Endothelial cell of umbilical vein (primary cell): ENCODE measurements at regions not wholly inside any gene's neighbourhood (a gene's known extent, or its start where the extent isn't known, plus 50 kb on each side); places are given as distances from the start of the nearest gene placed in this dataset.

Source experiments
- BruUV-seq: library from RNA; stranded (reverse); fragments of 400-500 nt; replicated peaks from 2 replicates; lab custom pipeline; 2021; lab: Mats Ljungman, UMichigan
- CTCF ChIA-PET: fragments of 300-600, 350-600 bp; sonication (Branson Sonifier 250); formaldehyde crosslinking; loops from one replicate; lab custom pipeline; 2021; ENCODE audit warnings: antibody characterized with exemption, inconsistent platforms; lab: Charles Lee
- POLR2A ChIA-PET: fragments of 300-600, 350-600 bp; sonication (Branson Sonifier 250); formaldehyde crosslinking; loops from one replicate; lab custom pipeline; 2021; ENCODE audit warnings: antibody characterized with exemption, inconsistent platforms; lab: Charles Lee
- DNase-seq: peaks from one replicate; pipeline ENCODE4 v3.0.0-alpha.2; 2011; ENCODE audit warnings: low read depth, low spot score
- FAIRE-seq: peaks from 2 replicates; lab custom pipeline; 2011; peaks lifted over from hg19 to GRCh38; lab: Jason Lieb, UNC
- H2AFZ ChIP-seq: 2 replicates; pipeline ENCODE4 v1.6.0; 2012; ENCODE audit warnings: low read depth, low read length, control low read depth, inconsistent platforms
- H3K27ac ChIP-seq: 2 replicates; pipeline ENCODE4 v1.5.1; 2011; ENCODE audit warnings: low read depth, mild to moderate bottlenecking, control low read depth, low read length, moderate library complexity; ENCODE audit not compliant: insufficient read depth
- H3K27me3 ChIP-seq, 2 experiments: 2 replicates each; pipeline versions ENCODE4 v1.6.0 to v1.6.1; 2011; ENCODE audit warnings: low read length in 2 of 2, mixed read lengths in 1 of 2; ENCODE audit not compliant: control insufficient read depth in 2 of 2, insufficient read depth in 2 of 2
- H3K36me3 ChIP-seq, 2 experiments: 2 replicates in 1 of 2; 3 replicates in 1 of 2; pipeline ENCODE4 v1.5.1; 2011; ENCODE audit warnings: low read length in 2 of 2, mild to moderate bottlenecking in 1 of 2, moderate library complexity in 1 of 2; ENCODE audit not compliant: control insufficient read depth in 2 of 2, insufficient read depth in 2 of 2; ENCODE audit errors: extremely low read depth in 1 of 2
- H3K4me1 ChIP-seq: 3 replicates; pipeline ENCODE4 v1.5.1; 2011; ENCODE audit warnings: mild to moderate bottlenecking, low read length; ENCODE audit not compliant: control insufficient read depth, insufficient read depth; ENCODE audit errors: extremely low read depth
- H3K4me2 ChIP-seq: 2 replicates; pipeline ENCODE4 v1.6.1; 2011; ENCODE audit warnings: low read length, control low read depth, mixed read lengths; ENCODE audit not compliant: insufficient read depth
- H3K4me3 ChIP-seq, 3 experiments: fragments of 200-600 bp in 1 of 3; sonication (generic), shearing (Covaris generic) in 1 of 3; replicated peaks in 1 of 3; 2 replicates each; pipeline ENCODE4 v1.5.1; 2011 to 2016; ENCODE audit warnings: control low read depth in 3 of 3, low read length in 3 of 3, mild to moderate bottlenecking in 2 of 3, inconsistent platforms in 1 of 3, low read depth in 1 of 3, moderate library complexity in 1 of 3; ENCODE audit not compliant: insufficient read depth in 1 of 3
- H3K79me2 ChIP-seq: 2 replicates; pipeline ENCODE4 v1.6.0; 2012; ENCODE audit warnings: low read length, inconsistent platforms; ENCODE audit not compliant: control insufficient read depth, insufficient read depth
- H3K9ac ChIP-seq: replicated peaks from 2 replicates; pipeline ENCODE3; 2011; ENCODE audit warnings: low read length, control low read depth; ENCODE audit not compliant: insufficient read depth; ENCODE audit errors: extremely low read depth
- H3K9me1 ChIP-seq: replicated peaks from 3 replicates; pipeline ENCODE4 v1.6.0; 2011; ENCODE audit warnings: mild to moderate bottlenecking, low read length; ENCODE audit not compliant: control insufficient read depth, insufficient read depth; ENCODE audit errors: extremely low read depth
- H3K9me3 ChIP-seq: replicated peaks from 2 replicates; pipeline ENCODE4 v1.5.1; 2012; ENCODE audit warnings: low read length, inconsistent platforms; ENCODE audit not compliant: control insufficient read depth, insufficient read depth
- H4K20me1 ChIP-seq: replicated peaks from 2 replicates; pipeline ENCODE3; 2011; ENCODE audit warnings: mild to moderate bottlenecking, low read length; ENCODE audit not compliant: control insufficient read depth, insufficient read depth; ENCODE audit errors: extremely low read depth
- CTCF ChIP-seq, 2 donors: IDR thresholded peaks; 1 replicate in 1 of 2; 2 replicates in 1 of 2; pipeline ENCODE4 v1.5.1; 2011; ENCODE audit warnings: low read length in 2 of 2, mild to moderate bottlenecking in 2 of 2, moderate library complexity in 2 of 2, control low read depth in 1 of 2, inconsistent platforms in 1 of 2, low read depth in 1 of 2; ENCODE audit not compliant: insufficient read depth in 1 of 2; ENCODE audit errors: extremely low read depth in 1 of 2
- EZH2 ChIP-seq: IDR thresholded peaks from 2 replicates; pipeline ENCODE4 v1.6.1; 2012; ENCODE audit warnings: borderline replicate concordance, low read depth, mild to moderate bottlenecking, moderate library complexity, low read length, inconsistent platforms; ENCODE audit not compliant: severe bottlenecking
- FOS ChIP-seq: IDR thresholded peaks from 2 replicates; pipeline ENCODE4 v1.6.1; 2011; ENCODE audit warnings: mild to moderate bottlenecking, low read length, moderate library complexity, borderline replicate concordance; ENCODE audit not compliant: insufficient read depth
- JUN ChIP-seq: IDR thresholded peaks from 2 replicates; pipeline ENCODE4 v1.6.1; 2011; ENCODE audit warnings: borderline replicate concordance, low read depth; ENCODE audit not compliant: insufficient read length, insufficient read depth
- MAX ChIP-seq: IDR thresholded peaks from 2 replicates; pipeline ENCODE4 v1.6.1; 2011; ENCODE audit not compliant: insufficient read depth, insufficient read length
- MYC ChIP-seq: IDR thresholded peaks from one replicate; pipeline ENCODE4 v1.6.1; 2011; ENCODE audit warnings: mild to moderate bottlenecking, low read depth, low read length
- POLR2AphosphoS5 ChIP-seq: IDR thresholded peaks from 2 replicates; pipeline ENCODE4 v1.6.1; 2012; ENCODE audit warnings: low read depth, mild to moderate bottlenecking, control low read depth, low read length, moderate library complexity; ENCODE audit not compliant: insufficient read depth
- dilution Hi-C: fragments of 300-500 bp; cut with MboI; formaldehyde crosslinking; loops from one replicate; pipeline ENCODE4 v1.15.0; 2019; ENCODE audit warnings: low sequenced_read_pairs; ENCODE audit not compliant: extremely low pct_ligation_motif_present
- intact Hi-C: fragments of 100-400 bp; cut with micrococcal nuclease; formaldehyde crosslinking; loops from one replicate; pipeline ENCODE4 v1.10.0; 2022

- no peak for FAIRE-seq
- Histone ChIP-seq H3K4me3 (no peak overlapping the region), H3K9me1 (no peaks in the 10 kb centered on the region), H3K79me2 (no peaks in the 10 kb centered on the region), H3K27me3 (no peaks in the 10 kb centered on the region), H4K20me1 (no peaks in the 10 kb centered on the region), H3K36me3 (no peaks in the 10 kb centered on the region), H3K9me3 (no peaks in the 10 kb centered on the region), H2AFZ (no peak overlapping the region), H3K27ac (no peak overlapping the region), H3K4me2 (no peak overlapping the region), H3K9ac (no peak overlapping the region), H3K4me1 (no peaks in the 10 kb centered on the region)
- ChIA-PET CTCF (no interaction called here), POLR2A (no interaction called here)
- no TSS peak for BruUV-seq
- TF ChIP-seq FOS (no peak), JUN (no peak), POLR2AphosphoS5 (no peak), EZH2 (no peak), MYC (no peak), CTCF (IDR thresholded peaks at IDR 0.05; ENCODE audit: extremely low read depth in 1 of 2, insufficient read depth in 1 of 2, low read depth in 1 of 2, low read length in 2 of 2) (no peak), MAX (no peak)
- DNase-seq: no peak
- dilution Hi-C loops: no loop called here
- intact Hi-C loops: no loop called here
These were observed 399.5 kb downstream of the LMO4 start for GRCh38 chr1:87728169-87728568.
